ENCODE measurements at regions not wholly inside any gene's neighbourhood (a gene's known extent, or its start where the extent isn't known, plus 50 kb on each side); places are given as distances from the start of the nearest gene placed in this dataset.

GRCh38 chr7:12456506-12456905 is 52.8 kb upstream of the VWDE start:
- DNase-seq (ENCODE audit: low spot score): no peak

- DNase-seq (ENCODE audit: low spot score): peak; percentile 51
Observed at GRCh38 chr7:12458520-12459131, 55.0 kb upstream of the VWDE start.

GRCh38 chr7:12467837-12468236 is 64.2 kb upstream of the VWDE start:
- no peak for DNase-seq (ENCODE audit: low spot score)

GRCh38 chr7:12469568-12469967 is 65.9 kb upstream of the VWDE start:
- DNase-seq (ENCODE audit: low spot score): no peak

- no peak for DNase-seq (ENCODE audit: low spot score)
Observed at GRCh38 chr7:12470930-12471329, 67.3 kb upstream of the VWDE start.

- DNase-seq (ENCODE audit: low spot score): no peak
Observed at GRCh38 chr7:12474035-12474434, 70.4 kb upstream of the VWDE start.

GRCh38 chr7:12475362-12476063 is 71.8 kb upstream of the VWDE start:
- DNase-seq (ENCODE audit: low spot score): peak; percentile 16

GRCh38 chr7:12477620-12478019 is 74.0 kb upstream of the VWDE start:
- no peak for DNase-seq (ENCODE audit: low spot score)

GRCh38 chr7:12481722-12482121 is 78.1 kb upstream of the VWDE start:
- DNase-seq (ENCODE audit: low spot score): no peak

GRCh38 chr7:12485845-12486244 is 82.2 kb upstream of the VWDE start:
- DNase-seq (ENCODE audit: low spot score): no peak

- DNase-seq (ENCODE audit: low spot score): no peak
Observed at GRCh38 chr7:12488341-12488740, 82.2 kb upstream of the SCIN start.

GRCh38 chr7:12490107-12490688 is 80.3 kb upstream of the SCIN start:
- DNase-seq (ENCODE audit: low spot score): peak; percentile 39

GRCh38 chr7:12490940-12491339 is 79.6 kb upstream of the SCIN start:
- no peak for DNase-seq (ENCODE audit: low spot score)

GRCh38 chr7:12491526-12491925 is 79.0 kb upstream of the SCIN start:
- DNase-seq (ENCODE audit: low spot score): no peak

- DNase-seq (ENCODE audit: low spot score): no peak
Observed at GRCh38 chr7:12493407-12493806, 77.1 kb upstream of the SCIN start.

- DNase-seq (ENCODE audit: low spot score): no peak
Observed at GRCh38 chr7:12493863-12494686, 76.4 kb upstream of the SCIN start.

GRCh38 chr7:12494687-12495024 is 75.9 kb upstream of the SCIN start:
- no peak for DNase-seq (ENCODE audit: low spot score)

- DNase-seq (ENCODE audit: low spot score): peak; percentile 61
Observed at GRCh38 chr7:12496901-12497674, 73.4 kb upstream of the SCIN start.

- DNase-seq (ENCODE audit: low spot score): no peak
Observed at GRCh38 chr7:12504149-12504548, 66.4 kb upstream of the SCIN start.

GRCh38 chr7:12508005-12508404 is 62.5 kb upstream of the SCIN start:
- no peak for DNase-seq (ENCODE audit: low spot score)

- no peak for DNase-seq (ENCODE audit: low spot score)
Observed at GRCh38 chr7:12508554-12508953, 62.0 kb upstream of the SCIN start.

GRCh38 chr7:12517451-12517850 is 53.1 kb upstream of the SCIN start:
- DNase-seq (ENCODE audit: low spot score): no peak
